GM23338 (cell line): ENCODE measurements at regions not wholly inside any gene's neighbourhood (a gene's known extent, or its start where the extent isn't known, plus 50 kb on each side); places are given as distances from the start of the nearest gene placed in this dataset.
A peak's percentile ranks its signal among the peaks of the same experiment; 100 is the strongest.

Experiments used
- ATAC-seq: fragments of 200-7000 bp; cut with Tn5 transposase; 3 replicates; pipeline ENCODE4 v1.9.1; 2020
- DNase-seq: peaks from one replicate; pipeline ENCODE4 v3.0.0-alpha.2; 2015; ENCODE audit warnings: low spot score
- H2AFZ ChIP-seq: fragments of 200-600 bp; sonication (generic); 2 replicates; pipeline ENCODE4 v1.8.0; 2016; ENCODE audit warnings: antibody characterized with exemption, mild to moderate bottlenecking, moderate library complexity
- H3F3A ChIP-seq: fragments of 200-600 bp; sonication (generic); replicated peaks from 2 replicates; pipeline ENCODE4 v1.8.0; 2017; ENCODE audit warnings: antibody characterized with exemption, mixed run types, low read depth
- H3K27ac ChIP-seq: fragments of 200-600 bp; sonication (generic); 2 replicates; pipeline ENCODE4 v1.6.1; 2016; ENCODE audit warnings: low read depth
- H3K27me3 ChIP-seq: fragments of 200-600 bp; sonication (generic); 2 replicates; pipeline ENCODE4 v1.8.0; 2016; ENCODE audit warnings: mild to moderate bottlenecking, mixed run types, moderate library complexity; ENCODE audit not compliant: insufficient read depth
- H3K36me3 ChIP-seq: fragments of 200-600 bp; sonication (generic); 2 replicates; pipeline ENCODE4 v1.8.0; 2016; ENCODE audit warnings: mild to moderate bottlenecking; ENCODE audit not compliant: insufficient read depth
- H3K4me1 ChIP-seq: fragments of 200-600 bp; sonication (generic); 2 replicates; pipeline ENCODE4 v1.8.0; 2016; ENCODE audit warnings: mild to moderate bottlenecking, moderate library complexity; ENCODE audit not compliant: insufficient read depth
- H3K4me2 ChIP-seq: fragments of 200-600 bp; sonication (generic); 2 replicates; pipeline ENCODE4 v1.7.1; 2017; ENCODE audit warnings: mixed run types
- H3K4me3 ChIP-seq: fragments of 200-600 bp; sonication (generic); 2 replicates; pipeline ENCODE4 v1.6.1; 2016; ENCODE audit warnings: mixed run types
- H3K79me2 ChIP-seq: fragments of 200-600 bp; sonication (generic); replicated peaks from 2 replicates; pipeline ENCODE4 v1.8.0; 2017; ENCODE audit warnings: mild to moderate bottlenecking; ENCODE audit not compliant: insufficient read depth
- H3K9me2 ChIP-seq: fragments of 200-600 bp; sonication (generic); 2 replicates; pipeline ENCODE4 v1.8.0; 2017; ENCODE audit not compliant: insufficient read depth
- H4K20me1 ChIP-seq: fragments of 200-600 bp; sonication (generic); replicated peaks from 2 replicates; pipeline ENCODE4 v1.8.0; 2017; ENCODE audit warnings: mild to moderate bottlenecking; ENCODE audit not compliant: insufficient read depth
- H3K27ac Mint-ChIP-seq: 2 replicates; pipeline ENCODE4 v1.8.0; 2020; ENCODE audit warnings: inconsistent platforms, mild to moderate bottlenecking, moderate library complexity, mixed read lengths
- H3K27me3 Mint-ChIP-seq: 3 replicates; pipeline ENCODE4 v1.8.0; 2022; ENCODE audit warnings: low read depth, mild to moderate bottlenecking, moderate library complexity, mixed read lengths, inconsistent platforms; ENCODE audit not compliant: insufficient read depth, poor library complexity
- H3K36me3 Mint-ChIP-seq: 3 replicates; pipeline ENCODE4 v1.8.0; 2021; ENCODE audit warnings: low read depth, mild to moderate bottlenecking, inconsistent platforms, moderate library complexity, mixed read lengths
- H3K4me1 Mint-ChIP-seq: 3 replicates; pipeline ENCODE4 v1.8.0; 2020; ENCODE audit warnings: mild to moderate bottlenecking, inconsistent platforms, mixed read lengths
- H3K4me3 Mint-ChIP-seq: 3 replicates; pipeline ENCODE4 v1.8.0; 2021; ENCODE audit warnings: moderate library complexity, mild to moderate bottlenecking, inconsistent platforms, mixed read lengths
- H3K9me3 Mint-ChIP-seq: 3 replicates; pipeline ENCODE4 v1.8.0; 2020; ENCODE audit warnings: moderate library complexity, mild to moderate bottlenecking, inconsistent platforms, mixed read lengths
- CREB1 ChIP-seq: fragments of 250-450 bp; sonication (Bioruptor Pico); IDR thresholded peaks from 2 replicates; pipeline ENCODE4 v1.5.0; 2020; ENCODE audit warnings: low read depth, mild to moderate bottlenecking, moderate library complexity
- CTCF ChIP-seq, 2 experiments: fragments of 200-600 bp in 1 of 2; sonication (generic) in 1 of 2; conservative IDR thresholded peaks; 2 replicates each; pipeline versions ENCODE4 v1.5.1 to v1.6.1; 2016 to 2017; ENCODE audit warnings: antibody characterized with exemption in 2 of 2, low read depth in 2 of 2, mild to moderate bottlenecking in 2 of 2, moderate library complexity in 1 of 2
- EZH2 ChIP-seq: fragments of 200-600 bp; sonication (generic); IDR thresholded peaks from one replicate; pipeline ENCODE4 v1.8.0; 2017; ENCODE audit warnings: antibody characterized with exemption, mild to moderate bottlenecking, low read depth; ENCODE audit not compliant: unreplicated experiment
- JUNB ChIP-seq: IDR thresholded peaks from one replicate; pipeline ENCODE4 v1.6.1; 2016; ENCODE audit warnings: antibody characterized with exemption; ENCODE audit not compliant: unreplicated experiment
- NANOG ChIP-seq: IDR thresholded peaks from 2 replicates; pipeline ENCODE4 v1.6.1; 2016; ENCODE audit warnings: antibody characterized with exemption, borderline replicate concordance
- POLR2AphosphoS5 ChIP-seq: IDR thresholded peaks from 2 replicates; pipeline ENCODE4 v1.6.1; 2016; ENCODE audit warnings: antibody characterized with exemption, low read depth
- STAT1 ChIP-seq: IDR thresholded peaks from one replicate; pipeline ENCODE4 v1.6.1; 2016; ENCODE audit warnings: antibody characterized with exemption; ENCODE audit not compliant: unreplicated experiment
- ZNF114 ChIP-seq: fragments of 250-450 bp; sonication (Bioruptor Pico); IDR thresholded peaks from 2 replicates; pipeline ENCODE4 v1.5.0; 2020; ENCODE audit warnings: mild to moderate bottlenecking, moderate library complexity
- ZNF331 ChIP-seq: fragments of 250-450 bp; sonication (Bioruptor Pico); IDR thresholded peaks from 2 replicates; pipeline ENCODE4 v1.5.0; 2020; ENCODE audit warnings: low read depth, mild to moderate bottlenecking, moderate library complexity
- ZNF462 ChIP-seq: fragments of 250-450 bp; sonication (Bioruptor Pico); IDR thresholded peaks from 2 replicates; pipeline ENCODE4 v1.5.0; 2020; ENCODE audit warnings: mild to moderate bottlenecking, moderate library complexity
- TF ChIP-seq, protein P1 (sequence below): IDR thresholded peaks from 2 replicates; pipeline ENCODE4 v1.6.1; 2016; ENCODE audit warnings: antibody characterized with exemption

DNA sequence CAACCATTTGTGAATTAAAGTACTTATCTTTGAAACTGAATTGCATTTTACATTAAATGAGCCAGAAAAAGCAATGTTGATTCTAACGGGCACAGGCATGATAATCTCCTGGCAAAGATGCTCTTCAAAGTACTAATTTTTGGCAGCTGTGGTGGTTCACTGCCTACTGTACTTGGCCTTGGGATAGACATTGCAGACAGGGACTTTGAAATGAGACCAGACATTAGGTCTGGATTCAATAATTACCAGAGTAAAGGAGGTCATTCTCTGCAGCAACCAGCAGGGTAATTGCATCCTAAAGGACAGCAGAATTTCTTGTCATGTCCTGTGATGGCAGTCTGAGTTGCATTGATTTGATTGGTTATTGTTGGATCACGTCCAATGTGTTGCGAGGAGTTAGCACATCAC is 986.5 kb downstream of the TDRD15 start:
- no peaks in the 10 kb centered on the region; the same call in 2 of the 3 replicates for H3K4me1 Mint-ChIP-seq
- Histone ChIP-seq H3K36me3 (no peaks in the 10 kb centered on the region), H3F3A (no peaks in the 10 kb centered on the region), H3K9me2 (no peaks in the 10 kb centered on the region), H3K4me2 (no peak overlapping the region), H3K27ac (no peak overlapping the region), H3K27me3 (no peaks in the 10 kb centered on the region), H3K4me1 (no peaks in the 10 kb centered on the region), H3K79me2 (no peaks in the 10 kb centered on the region), H2AFZ (no peak overlapping the region), H4K20me1 (no peaks in the 10 kb centered on the region), H3K4me3 (no peak overlapping the region)
- no peak overlapping the region for H3K27ac Mint-ChIP-seq
- no peaks in the 10 kb centered on the region for H3K9me3 Mint-ChIP-seq
- H3K27me3 Mint-ChIP-seq: peaks cover 1% of the 10 kb centered on the region
- H3K4me3 Mint-ChIP-seq: no peak overlapping the region
- ATAC-seq: peak; percentile 46; the same call in 2 of the 3 replicates
- DNase-seq: peak; percentile 2
- no peaks in the 10 kb centered on the region for H3K36me3 Mint-ChIP-seq
- TF ChIP-seq ZNF114 (CRISPR knock-in tag): no peak
- no peak for TF ChIP-seq STAT1
- no peak for TF ChIP-seq NANOG
- TF ChIP-seq JUNB: no peak
- TF ChIP-seq EZH2: no peak
- TF ChIP-seq, protein P1, sequence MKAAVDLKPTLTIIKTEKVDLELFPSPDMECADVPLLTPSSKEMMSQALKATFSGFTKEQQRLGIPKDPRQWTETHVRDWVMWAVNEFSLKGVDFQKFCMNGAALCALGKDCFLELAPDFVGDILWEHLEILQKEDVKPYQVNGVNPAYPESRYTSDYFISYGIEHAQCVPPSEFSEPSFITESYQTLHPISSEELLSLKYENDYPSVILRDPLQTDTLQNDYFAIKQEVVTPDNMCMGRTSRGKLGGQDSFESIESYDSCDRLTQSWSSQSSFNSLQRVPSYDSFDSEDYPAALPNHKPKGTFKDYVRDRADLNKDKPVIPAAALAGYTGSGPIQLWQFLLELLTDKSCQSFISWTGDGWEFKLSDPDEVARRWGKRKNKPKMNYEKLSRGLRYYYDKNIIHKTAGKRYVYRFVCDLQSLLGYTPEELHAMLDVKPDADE: no peak
- no peak for TF ChIP-seq ZNF331 (CRISPR knock-in tag)

DNA sequence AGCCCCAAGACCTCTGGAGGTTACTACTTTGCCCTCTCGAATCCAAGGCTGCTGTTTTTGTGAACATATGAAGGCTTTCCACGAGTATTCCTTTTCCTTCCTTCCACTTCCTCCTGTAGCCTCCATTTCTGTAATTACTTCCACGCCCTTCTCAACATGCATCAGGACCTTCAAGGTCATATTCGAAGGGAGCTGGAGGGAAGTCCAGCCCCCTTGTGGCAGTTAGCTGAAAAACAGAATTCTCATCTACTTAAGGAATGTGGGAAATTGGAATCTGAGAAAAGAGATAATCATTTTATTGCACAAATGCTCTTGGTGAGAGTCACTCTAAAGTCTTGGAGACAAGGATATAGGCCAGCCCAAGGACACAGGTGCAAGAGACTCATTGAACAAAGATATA is 1000.2 kb downstream of the TDRD15 start:
- TF ChIP-seq CREB1 (no peak), ZNF462 (CRISPR knock-in tag) (no peak), STAT1 (no peak), NANOG (no peak), CTCF (conservative IDR thresholded peaks at IDR 0.05; ENCODE audit: low read depth in 2 of 2) (peak; percentile 44 to 46), EZH2 (no peak), POLR2AphosphoS5 (no peak), ZNF114 (CRISPR knock-in tag) (no peak)
- TF ChIP-seq, protein P1: no peak
- no peak overlapping the region for H2AFZ ChIP-seq
- H3K36me3 ChIP-seq: no peaks in the 10 kb centered on the region
- no peak overlapping the region for H3K27ac ChIP-seq
- no peaks in the 10 kb centered on the region for H4K20me1 ChIP-seq
- H3F3A ChIP-seq: no peaks in the 10 kb centered on the region
- peaks cover 1% of the 10 kb centered on the region for H3K27me3 Mint-ChIP-seq
- H3K36me3 Mint-ChIP-seq: 0 out of 3 replicates have a peak, but pooled peaks cover 3% of the 10 kb centered on the region
- H3K4me1 ChIP-seq: no peaks in the 10 kb centered on the region
- peaks cover 11% of the 10 kb centered on the region for H3K4me1 Mint-ChIP-seq
- H3K4me3 Mint-ChIP-seq: no peak overlapping the region
- no peaks in the 10 kb centered on the region for H3K9me3 Mint-ChIP-seq
- H3K9me2 ChIP-seq: peaks cover 4% of the 10 kb centered on the region; the same call in 1 of the 2 replicates
- no peaks in the 10 kb centered on the region for H3K27me3 ChIP-seq
- no peak overlapping the region for H3K27ac Mint-ChIP-seq
- DNase-seq: peak; percentile 31
- ATAC-seq: no peak
- no peak overlapping the region for H3K4me3 ChIP-seq
- no peaks in the 10 kb centered on the region for H3K79me2 ChIP-seq
- no peak overlapping the region for H3K4me2 ChIP-seq
